ENCODE measurements at regions not wholly inside any gene's neighbourhood (a gene's known extent, or its start where the extent isn't known, plus 50 kb on each side); places are given as distances from the start of the nearest gene placed in this dataset.
"Not testable (repeated sequence)": the region's sequence is repeated elsewhere in the genome, so short reads cannot be mapped to it uniquely, and the experiment has no call there.

- H3K36me3 ChIP-seq; H3K27ac ChIP-seq; H3K4me1 ChIP-seq; H3K4me3 ChIP-seq; H3K9me3 ChIP-seq; DNase-seq; intact Hi-C loops (cut with DNase I; ENCODE audit: low total_unique reads); H3K27me3 ChIP-seq: not testable (repeated sequence)
These were observed 54.8 kb upstream of the ZNF717 start for GRCh38 chr3:75840160-75840559.

DNA sequence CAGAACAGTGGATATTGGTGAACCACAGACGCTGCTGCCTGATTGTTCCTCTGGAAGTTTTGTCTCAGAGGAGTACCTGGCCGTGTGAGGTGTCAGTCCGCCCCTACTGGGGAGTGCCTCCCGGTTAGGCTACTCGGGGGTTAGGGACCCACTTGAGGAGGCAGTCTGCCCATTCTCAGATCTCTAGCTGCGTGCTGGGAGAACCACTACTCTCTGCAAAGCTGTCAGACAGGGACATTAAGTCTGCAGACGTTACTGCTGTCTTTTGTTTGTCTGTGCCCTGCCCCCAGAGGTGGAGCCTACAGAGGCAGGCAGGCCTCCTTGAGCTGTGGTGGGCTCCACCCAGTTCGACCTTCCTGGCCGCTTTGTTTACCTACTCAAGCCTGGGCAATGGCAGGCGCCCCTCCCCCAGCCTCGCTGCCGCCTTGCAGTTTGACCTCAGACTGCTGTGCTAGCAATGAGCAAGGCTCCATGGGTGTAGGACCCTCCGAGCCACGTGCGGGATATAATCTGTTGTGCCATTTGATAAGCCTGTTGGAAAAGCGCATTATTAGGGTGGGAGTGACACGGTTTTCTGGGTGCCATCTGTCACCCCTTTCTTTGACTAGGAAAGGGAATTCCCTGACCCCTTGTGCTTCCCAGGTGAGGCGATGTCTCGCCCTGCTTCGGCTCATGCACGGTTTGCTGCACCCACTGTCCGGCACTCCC lies 65.1 kb upstream of the ZNF717 start:
- H3K4me3 ChIP-seq; H3K9me3 ChIP-seq; DNase-seq; H3K4me1 ChIP-seq; H3K36me3 ChIP-seq; intact Hi-C loops (cut with DNase I; ENCODE audit: low total_unique reads); H3K27me3 ChIP-seq; H3K27ac ChIP-seq: not testable (repeated sequence)

GRCh38 chr3:75863130-75863529 lies 77.8 kb upstream of the ZNF717 start:
- intact Hi-C loops (cut with DNase I; ENCODE audit: low total_unique reads): no loop called here
- Histone ChIP-seq H3K4me1 (no peaks in the 10 kb centered on the region), H3K27me3 (no peaks in the 10 kb centered on the region), H3K9me3 (no peaks in the 10 kb centered on the region), H3K36me3 (no peaks in the 10 kb centered on the region), H3K4me3 (no peak overlapping the region), H3K27ac (no peak overlapping the region)
- DNase-seq: no peak
- TF ChIP-seq, protein P1, sequence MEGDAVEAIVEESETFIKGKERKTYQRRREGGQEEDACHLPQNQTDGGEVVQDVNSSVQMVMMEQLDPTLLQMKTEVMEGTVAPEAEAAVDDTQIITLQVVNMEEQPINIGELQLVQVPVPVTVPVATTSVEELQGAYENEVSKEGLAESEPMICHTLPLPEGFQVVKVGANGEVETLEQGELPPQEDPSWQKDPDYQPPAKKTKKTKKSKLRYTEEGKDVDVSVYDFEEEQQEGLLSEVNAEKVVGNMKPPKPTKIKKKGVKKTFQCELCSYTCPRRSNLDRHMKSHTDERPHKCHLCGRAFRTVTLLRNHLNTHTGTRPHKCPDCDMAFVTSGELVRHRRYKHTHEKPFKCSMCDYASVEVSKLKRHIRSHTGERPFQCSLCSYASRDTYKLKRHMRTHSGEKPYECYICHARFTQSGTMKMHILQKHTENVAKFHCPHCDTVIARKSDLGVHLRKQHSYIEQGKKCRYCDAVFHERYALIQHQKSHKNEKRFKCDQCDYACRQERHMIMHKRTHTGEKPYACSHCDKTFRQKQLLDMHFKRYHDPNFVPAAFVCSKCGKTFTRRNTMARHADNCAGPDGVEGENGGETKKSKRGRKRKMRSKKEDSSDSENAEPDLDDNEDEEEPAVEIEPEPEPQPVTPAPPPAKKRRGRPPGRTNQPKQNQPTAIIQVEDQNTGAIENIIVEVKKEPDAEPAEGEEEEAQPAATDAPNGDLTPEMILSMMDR (IDR thresholded peaks at IDR 0.05): no peak

GRCh38 chr3:75863878-75864277 lies 78.5 kb upstream of the ZNF717 start:
- intact Hi-C loops (cut with DNase I; ENCODE audit: low total_unique reads): no loop called here
- H3K36me3 ChIP-seq: no peaks in the 10 kb centered on the region
- DNase-seq: no peak
- TF ChIP-seq, protein P1 (IDR thresholded peaks at IDR 0.05): no peak
- no peak overlapping the region for H3K4me3 ChIP-seq
- no peaks in the 10 kb centered on the region for H3K4me1 ChIP-seq
- no peak overlapping the region for H3K27ac ChIP-seq
- no peaks in the 10 kb centered on the region for H3K9me3 ChIP-seq
- no peaks in the 10 kb centered on the region for H3K27me3 ChIP-seq

DNA sequence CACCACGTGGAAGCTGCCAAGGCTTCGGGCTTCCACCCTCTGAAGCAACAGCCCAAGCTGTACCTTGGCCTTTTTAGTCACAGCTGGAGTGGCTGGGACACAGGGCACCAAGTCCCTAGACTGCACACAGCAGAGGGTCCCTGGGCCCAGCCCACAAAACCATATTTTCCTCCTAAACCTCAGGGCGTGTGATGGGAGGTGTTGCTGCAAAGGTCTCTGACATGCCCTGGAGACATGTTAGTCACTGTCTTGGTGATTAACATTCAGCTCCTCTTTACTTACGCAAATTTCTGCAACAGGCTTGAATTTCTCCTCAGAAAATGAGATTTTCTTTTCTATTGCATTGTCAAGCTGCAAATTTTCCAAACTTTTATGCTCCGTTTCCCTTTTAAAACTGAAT lies 98.4 kb upstream of the ZNF717 start:
- intact Hi-C loops (cut with DNase I; ENCODE audit: low total_unique reads): not testable (repeated sequence)

DNA sequence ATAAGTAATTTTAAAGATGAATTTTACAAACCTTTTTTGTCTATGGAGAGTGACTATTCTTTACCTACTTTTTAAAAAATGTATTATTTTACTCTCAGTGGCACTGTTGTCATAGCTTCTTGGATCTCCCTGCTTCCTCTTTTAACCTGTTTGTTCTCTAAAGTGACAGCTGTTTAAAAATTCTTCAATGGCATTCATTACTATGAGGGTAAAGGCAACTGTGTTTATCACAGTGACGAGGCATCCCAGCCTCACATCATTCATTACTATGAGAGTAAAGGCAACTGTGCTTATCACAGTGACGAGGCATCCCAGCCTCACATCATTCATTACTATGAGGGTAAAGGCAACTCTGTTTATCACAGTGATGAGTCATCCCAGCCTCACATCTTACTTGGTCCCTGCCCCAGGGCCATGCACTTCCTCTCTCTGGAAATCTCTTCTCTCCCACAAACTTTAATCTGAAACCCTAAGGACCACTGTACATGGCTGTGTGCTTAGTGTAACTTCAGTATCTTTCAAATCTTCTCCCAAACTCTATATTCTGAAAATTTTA lies 101.7 kb upstream of the ZNF717 start:
- H3K27me3 ChIP-seq: no peaks in the 10 kb centered on the region
- no peak overlapping the region for H3K4me3 ChIP-seq
- TF ChIP-seq, protein P1 (IDR thresholded peaks at IDR 0.05): no peak
- H3K9me3 ChIP-seq: no peaks in the 10 kb centered on the region
- H3K27ac ChIP-seq: no peak overlapping the region
- intact Hi-C loops (cut with DNase I; ENCODE audit: low total_unique reads): no loop called here
- DNase-seq: no peak
- no peaks in the 10 kb centered on the region for H3K4me1 ChIP-seq
- no peaks in the 10 kb centered on the region for H3K36me3 ChIP-seq

More for the DNA sequence above, 98.4 kb upstream of the ZNF717 start:
- not testable (repeated sequence) for H3K27ac ChIP-seq, H3K27me3 ChIP-seq, H3K4me1 ChIP-seq, H3K9me3 ChIP-seq, H3K4me3 ChIP-seq, DNase-seq, H3K36me3 ChIP-seq

DNA sequence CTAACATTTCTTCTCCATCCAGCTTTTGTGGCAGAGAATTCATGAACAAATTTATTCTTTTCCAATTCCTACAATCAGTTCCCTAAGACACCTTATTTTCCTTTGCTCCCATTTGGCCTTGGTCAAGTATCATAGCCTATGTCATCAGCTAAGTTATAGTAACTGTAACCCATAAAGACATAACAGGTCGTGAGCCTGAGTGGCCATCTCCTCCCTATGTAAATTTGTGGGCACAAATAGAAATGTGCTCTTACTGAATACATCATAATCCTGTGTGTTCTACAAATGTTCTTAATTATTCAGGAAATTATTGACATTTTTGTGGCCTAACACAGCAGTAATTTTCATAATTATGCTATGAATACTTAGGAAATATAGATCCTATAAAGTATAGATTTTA lies 108.9 kb upstream of the ZNF717 start:
- no peak overlapping the region for H3K27ac ChIP-seq
- H3K27me3 ChIP-seq: no peaks in the 10 kb centered on the region
- no peaks in the 10 kb centered on the region for H3K9me3 ChIP-seq
- TF ChIP-seq, protein P1 (IDR thresholded peaks at IDR 0.05): no peak
- H3K4me1 ChIP-seq: no peaks in the 10 kb centered on the region
- H3K36me3 ChIP-seq: no peaks in the 10 kb centered on the region
- DNase-seq: no peak
- no peak overlapping the region for H3K4me3 ChIP-seq
- intact Hi-C loops (cut with DNase I; ENCODE audit: low total_unique reads): no loop called here

All from tibial artery (tissue), 4 donors.